ENCODE measurements at regions not wholly inside any gene's neighbourhood (a gene's known extent, or its start where the extent isn't known, plus 50 kb on each side); places are given as distances from the start of the nearest gene placed in this dataset.
"Not testable (repeated sequence)": the region's sequence is repeated elsewhere in the genome, so short reads cannot be mapped to it uniquely, and the experiment has no call there.

- no peaks in the 10 kb centered on the region for H3K4me1 ChIP-seq (ENCODE audit: control insufficient read depth in 1 of 2, insufficient read depth in 2 of 2, low read length in 2 of 2)
- no peak overlapping the region for H3K4me3 ChIP-seq (ENCODE audit: low read depth in 1 of 2, low read length in 2 of 2)
- H3K9me3 ChIP-seq (ENCODE audit: control insufficient read depth in 1 of 2, low read length in 2 of 2), result no peaks in the 10 kb centered on the region
- H3K27ac ChIP-seq (ENCODE audit: low read depth, low read length), result no peak overlapping the region
- no peaks in the 10 kb centered on the region for H3K27me3 ChIP-seq (ENCODE audit: control insufficient read depth in 1 of 2, insufficient read depth in 2 of 2, low read length in 2 of 2)
- H3K36me3 ChIP-seq (ENCODE audit: control insufficient read depth in 1 of 2, insufficient read depth in 2 of 2, low read length in 2 of 2), result no peaks in the 10 kb centered on the region
- no peak overlapping the region for H3K9ac ChIP-seq (ENCODE audit: low read depth in 1 of 2, low read length in 2 of 2)
Observed at GRCh38 chr2:125745514-125745913, 910.4 kb upstream of the GYPC start.

DNA sequence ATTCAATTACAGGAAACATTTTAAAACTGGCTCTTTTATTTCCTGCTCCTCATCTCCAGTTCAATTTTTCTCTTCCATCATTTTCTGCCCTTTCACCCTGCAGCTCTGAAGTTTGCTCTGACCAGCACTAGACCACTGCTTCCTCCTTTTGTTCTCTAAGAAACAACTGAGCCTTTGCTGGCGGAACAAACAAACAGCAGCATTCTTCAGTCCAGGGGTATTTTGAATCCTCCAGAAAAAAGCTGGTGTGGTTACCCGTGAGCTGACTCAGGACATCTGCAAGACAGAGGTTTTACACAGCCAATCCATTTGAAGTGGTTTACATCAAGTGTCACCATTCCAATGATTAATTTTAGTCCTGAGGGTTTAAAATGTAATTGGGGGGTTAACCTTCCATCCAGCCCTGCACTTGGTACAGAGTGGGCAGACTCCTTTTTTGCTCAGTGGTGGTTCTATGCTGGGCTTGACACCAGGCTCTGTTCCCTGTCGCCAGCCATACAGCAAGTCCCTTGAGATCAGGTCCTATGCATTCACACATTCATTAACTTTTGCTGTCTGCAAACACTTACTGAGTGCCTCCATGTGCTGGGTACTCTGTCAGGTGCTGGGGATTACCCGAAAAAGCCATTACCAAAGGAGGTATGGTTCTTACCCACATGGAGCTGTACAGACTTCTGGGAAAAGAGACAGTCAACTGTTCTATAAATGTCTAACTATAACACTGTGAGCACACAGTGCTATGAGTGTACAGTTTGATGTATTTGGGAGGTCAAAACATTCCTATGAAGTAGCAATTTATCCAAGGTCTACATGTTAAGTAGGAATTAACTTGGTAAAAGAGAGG, 909.4 kb upstream of the GYPC start:
- Histone ChIP-seq H3K9me3 (ENCODE audit: control insufficient read depth in 1 of 2, low read length in 2 of 2) (no peaks in the 10 kb centered on the region), H3K9ac (ENCODE audit: low read depth in 1 of 2, low read length in 2 of 2) (no peak overlapping the region), H3K4me1 (ENCODE audit: control insufficient read depth in 1 of 2, insufficient read depth in 2 of 2, low read length in 2 of 2) (no peaks in the 10 kb centered on the region), H3K4me3 (ENCODE audit: low read depth in 1 of 2, low read length in 2 of 2) (no peak overlapping the region), H3K27me3 (ENCODE audit: control insufficient read depth in 1 of 2, insufficient read depth in 2 of 2, low read length in 2 of 2) (no peaks in the 10 kb centered on the region), H3K36me3 (ENCODE audit: control insufficient read depth in 1 of 2, insufficient read depth in 2 of 2, low read length in 2 of 2) (no peaks in the 10 kb centered on the region), H3K27ac (ENCODE audit: low read depth, low read length) (no peak overlapping the region)

DNA sequence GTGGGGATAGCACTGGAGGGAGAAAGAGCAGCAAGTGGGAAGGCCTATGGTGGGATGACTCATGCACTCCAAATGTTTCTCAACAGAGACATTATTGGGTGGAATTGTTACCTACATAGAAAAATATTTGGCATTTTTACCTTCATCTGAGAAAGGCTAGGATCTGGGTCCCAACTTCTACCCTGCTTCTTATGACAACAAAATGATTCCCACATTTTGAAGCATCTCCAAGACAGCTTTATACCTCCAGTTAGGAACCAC, 908.9 kb upstream of the GYPC start:
- Histone ChIP-seq H3K27ac (ENCODE audit: low read depth, low read length) (no peak overlapping the region), H3K4me1 (ENCODE audit: control insufficient read depth in 1 of 2, insufficient read depth in 2 of 2, low read length in 2 of 2) (no peaks in the 10 kb centered on the region)

DNA sequence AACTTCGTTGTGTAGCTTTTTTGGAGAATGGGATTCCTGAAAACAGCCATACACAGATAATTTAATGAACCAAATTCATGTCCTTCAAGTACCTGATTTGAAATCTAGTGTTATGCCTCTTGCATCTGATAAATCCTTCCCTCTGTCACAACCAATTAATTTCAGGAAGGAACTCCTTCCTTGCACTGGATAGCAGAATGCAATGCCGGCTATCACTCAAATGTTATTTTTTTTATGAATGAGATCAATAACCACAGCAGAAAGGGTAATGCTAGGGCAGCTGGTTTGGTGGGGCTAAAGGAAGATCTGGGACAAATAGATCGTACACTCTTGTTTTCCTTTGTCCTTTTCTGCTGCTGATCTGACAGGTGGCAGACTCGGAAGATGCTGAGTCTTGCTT, 899.5 kb upstream of the GYPC start:
- H3K9me3 ChIP-seq (ENCODE audit: control insufficient read depth in 1 of 2, low read length in 2 of 2), result no peaks in the 10 kb centered on the region
- no peaks in the 10 kb centered on the region for H3K4me1 ChIP-seq (ENCODE audit: control insufficient read depth in 1 of 2, insufficient read depth in 2 of 2, low read length in 2 of 2)
- H3K27ac ChIP-seq (ENCODE audit: low read depth, low read length), result no peak overlapping the region
- no peaks in the 10 kb centered on the region for H3K36me3 ChIP-seq (ENCODE audit: control insufficient read depth in 1 of 2, insufficient read depth in 2 of 2, low read length in 2 of 2)
- no peaks in the 10 kb centered on the region for H3K27me3 ChIP-seq (ENCODE audit: control insufficient read depth in 1 of 2, insufficient read depth in 2 of 2, low read length in 2 of 2)
- no peak overlapping the region for H3K9ac ChIP-seq (ENCODE audit: low read depth in 1 of 2, low read length in 2 of 2)
- H3K4me3 ChIP-seq (ENCODE audit: low read depth in 1 of 2, low read length in 2 of 2), result no peak overlapping the region

More for the DNA sequence above, 908.9 kb upstream of the GYPC start:
- Histone ChIP-seq H3K27me3 (ENCODE audit: control insufficient read depth in 1 of 2, insufficient read depth in 2 of 2, low read length in 2 of 2) (no peaks in the 10 kb centered on the region), H3K4me3 (ENCODE audit: low read depth in 1 of 2, low read length in 2 of 2) (no peak overlapping the region), H3K9me3 (ENCODE audit: control insufficient read depth in 1 of 2, low read length in 2 of 2) (no peaks in the 10 kb centered on the region), H3K36me3 (ENCODE audit: control insufficient read depth in 1 of 2, insufficient read depth in 2 of 2, low read length in 2 of 2) (no peaks in the 10 kb centered on the region), H3K9ac (ENCODE audit: low read depth in 1 of 2, low read length in 2 of 2) (no peak overlapping the region)

GRCh38 chr2:125796784-125797183, 859.2 kb upstream of the GYPC start:
- Histone ChIP-seq H3K9me3 (ENCODE audit: control insufficient read depth in 1 of 2, low read length in 2 of 2) (peaks cover 0 to 3% of the 10 kb centered on the region in 2 donors), H3K36me3 (ENCODE audit: control insufficient read depth in 1 of 2, insufficient read depth in 2 of 2, low read length in 2 of 2) (no peaks in the 10 kb centered on the region), H3K9ac (ENCODE audit: low read depth in 1 of 2, low read length in 2 of 2) (no peak overlapping the region), H3K4me3 (ENCODE audit: low read depth in 1 of 2, low read length in 2 of 2) (no peak overlapping the region), H3K27ac (ENCODE audit: low read depth, low read length) (no peak overlapping the region), H3K4me1 (ENCODE audit: control insufficient read depth in 1 of 2, insufficient read depth in 2 of 2, low read length in 2 of 2) (no peaks in the 10 kb centered on the region), H3K27me3 (ENCODE audit: control insufficient read depth in 1 of 2, insufficient read depth in 2 of 2, low read length in 2 of 2) (no peaks in the 10 kb centered on the region)

GRCh38 chr2:125797192-125797591, 858.8 kb upstream of the GYPC start:
- H3K27me3 ChIP-seq (ENCODE audit: control insufficient read depth in 1 of 2, insufficient read depth in 2 of 2, low read length in 2 of 2), result no peaks in the 10 kb centered on the region
- H3K9me3 ChIP-seq (ENCODE audit: control insufficient read depth in 1 of 2, low read length in 2 of 2), result peaks cover 0 to 3% of the 10 kb centered on the region in 2 donors
- no peaks in the 10 kb centered on the region for H3K36me3 ChIP-seq (ENCODE audit: control insufficient read depth in 1 of 2, insufficient read depth in 2 of 2, low read length in 2 of 2)
- H3K4me1 ChIP-seq (ENCODE audit: control insufficient read depth in 1 of 2, insufficient read depth in 2 of 2, low read length in 2 of 2), result no peaks in the 10 kb centered on the region
- no peak overlapping the region for H3K4me3 ChIP-seq (ENCODE audit: low read depth in 1 of 2, low read length in 2 of 2)
- H3K27ac ChIP-seq (ENCODE audit: low read depth, low read length), result no peak overlapping the region
- no peak overlapping the region for H3K9ac ChIP-seq (ENCODE audit: low read depth in 1 of 2, low read length in 2 of 2)

GRCh38 chr2:125822746-125823145, 833.2 kb upstream of the GYPC start:
- H3K36me3 ChIP-seq (ENCODE audit: control insufficient read depth in 1 of 2, insufficient read depth in 2 of 2, low read length in 2 of 2), result no peaks in the 10 kb centered on the region
- no peaks in the 10 kb centered on the region for H3K27me3 ChIP-seq (ENCODE audit: control insufficient read depth in 1 of 2, insufficient read depth in 2 of 2, low read length in 2 of 2)
- H3K27ac ChIP-seq (ENCODE audit: low read depth, low read length), result no peak overlapping the region
- H3K4me3 ChIP-seq (ENCODE audit: low read depth in 1 of 2, low read length in 2 of 2), result no peak overlapping the region
- no peak overlapping the region for H3K9ac ChIP-seq (ENCODE audit: low read depth in 1 of 2, low read length in 2 of 2)
- H3K9me3 ChIP-seq (ENCODE audit: control insufficient read depth in 1 of 2, low read length in 2 of 2), result peaks cover 4 to 5% of the 10 kb centered on the region in 2 donors
- H3K4me1 ChIP-seq (ENCODE audit: control insufficient read depth in 1 of 2, insufficient read depth in 2 of 2, low read length in 2 of 2), result no peaks in the 10 kb centered on the region

GRCh38 chr2:125825781-125826180, 830.2 kb upstream of the GYPC start:
- H3K27ac ChIP-seq (ENCODE audit: low read depth, low read length); H3K9me3 ChIP-seq (ENCODE audit: control insufficient read depth in 1 of 2, low read length in 2 of 2); H3K36me3 ChIP-seq (ENCODE audit: control insufficient read depth in 1 of 2, insufficient read depth in 2 of 2, low read length in 2 of 2); H3K9ac ChIP-seq (ENCODE audit: low read depth in 1 of 2, low read length in 2 of 2); H3K27me3 ChIP-seq (ENCODE audit: control insufficient read depth in 1 of 2, insufficient read depth in 2 of 2, low read length in 2 of 2); H3K4me3 ChIP-seq (ENCODE audit: low read depth in 1 of 2, low read length in 2 of 2); H3K4me1 ChIP-seq (ENCODE audit: control insufficient read depth in 1 of 2, insufficient read depth in 2 of 2, low read length in 2 of 2): not testable (repeated sequence)

DNA sequence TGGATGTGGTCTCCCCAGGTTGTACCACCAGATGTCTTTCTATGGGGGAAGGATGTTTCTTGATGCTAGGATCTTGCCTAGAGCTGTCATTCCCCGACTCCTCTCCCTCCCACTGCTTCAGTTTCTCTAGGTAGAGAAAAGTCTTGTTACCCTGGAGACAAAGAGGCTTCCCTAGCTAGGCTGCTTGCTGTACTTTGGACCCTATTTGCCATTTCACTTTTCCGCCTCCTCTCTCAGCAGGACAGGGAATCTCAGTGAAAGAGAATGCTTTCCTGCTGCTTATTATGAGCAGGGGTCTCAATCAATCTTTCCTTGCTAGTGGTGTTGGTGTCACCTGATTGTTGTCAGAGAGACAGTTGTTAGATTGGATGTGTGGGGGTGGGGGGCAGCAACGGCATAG, 818.8 kb upstream of the GYPC start:
- Histone ChIP-seq H3K4me1 (ENCODE audit: control insufficient read depth in 1 of 2, insufficient read depth in 2 of 2, low read length in 2 of 2) (no peaks in the 10 kb centered on the region), H3K27me3 (ENCODE audit: control insufficient read depth in 1 of 2, insufficient read depth in 2 of 2, low read length in 2 of 2) (no peaks in the 10 kb centered on the region), H3K27ac (ENCODE audit: low read depth, low read length) (no peak overlapping the region), H3K4me3 (ENCODE audit: low read depth in 1 of 2, low read length in 2 of 2) (no peak overlapping the region), H3K36me3 (ENCODE audit: control insufficient read depth in 1 of 2, insufficient read depth in 2 of 2, low read length in 2 of 2) (no peaks in the 10 kb centered on the region), H3K9me3 (ENCODE audit: control insufficient read depth in 1 of 2, low read length in 2 of 2) (peaks cover 0 to 2% of the 10 kb centered on the region in 2 donors), H3K9ac (ENCODE audit: low read depth in 1 of 2, low read length in 2 of 2) (no peak overlapping the region)

DNA sequence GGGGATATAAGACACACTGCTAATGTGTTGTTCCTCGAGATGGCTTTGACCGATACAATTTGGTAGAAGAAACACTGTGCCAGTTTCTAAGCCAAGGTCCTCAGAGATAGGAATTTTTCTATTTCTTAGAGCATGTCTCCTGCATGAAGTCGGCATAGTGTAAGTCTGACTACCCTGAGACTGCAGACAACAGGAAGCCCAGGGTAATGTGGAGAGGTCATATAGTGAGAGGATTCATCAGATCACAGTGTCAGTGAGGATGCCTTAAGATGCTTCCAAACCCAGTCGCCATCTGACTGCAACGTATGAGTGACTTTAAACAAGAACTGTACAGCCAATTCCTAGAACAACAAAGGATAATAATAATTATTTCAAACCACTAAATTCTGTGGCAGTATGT, 818.3 kb upstream of the GYPC start:
- Histone ChIP-seq H3K36me3 (ENCODE audit: control insufficient read depth in 1 of 2, insufficient read depth in 2 of 2, low read length in 2 of 2) (no peaks in the 10 kb centered on the region), H3K4me1 (ENCODE audit: control insufficient read depth in 1 of 2, insufficient read depth in 2 of 2, low read length in 2 of 2) (no peaks in the 10 kb centered on the region), H3K27ac (ENCODE audit: low read depth, low read length) (no peak overlapping the region), H3K27me3 (ENCODE audit: control insufficient read depth in 1 of 2, insufficient read depth in 2 of 2, low read length in 2 of 2) (no peaks in the 10 kb centered on the region), H3K9ac (ENCODE audit: low read depth in 1 of 2, low read length in 2 of 2) (no peak overlapping the region), H3K4me3 (ENCODE audit: low read depth in 1 of 2, low read length in 2 of 2) (no peak overlapping the region), H3K9me3 (ENCODE audit: control insufficient read depth in 1 of 2, low read length in 2 of 2) (peaks cover 0 to 2% of the 10 kb centered on the region in 2 donors)

DNA sequence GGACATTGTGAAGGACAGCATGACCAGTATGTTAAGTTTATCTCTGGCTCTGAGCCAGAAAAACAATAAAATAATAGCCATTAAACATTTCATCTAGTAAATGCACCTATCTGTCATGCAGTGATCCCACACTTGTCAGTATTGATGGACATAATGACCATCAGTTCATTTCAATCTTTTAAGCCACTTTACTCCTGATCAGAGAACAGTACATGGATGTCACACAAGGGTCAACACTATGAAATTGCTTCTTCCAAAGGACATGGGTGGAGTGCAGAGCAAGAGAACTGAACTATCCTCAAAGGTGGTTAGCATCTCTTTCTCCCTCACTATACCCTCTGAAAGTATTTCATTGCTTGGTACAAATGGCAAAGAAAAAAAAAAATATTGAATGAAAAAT, 816.0 kb upstream of the GYPC start:
- Histone ChIP-seq H3K4me3 (ENCODE audit: low read depth in 1 of 2, low read length in 2 of 2) (no peak overlapping the region), H3K27me3 (ENCODE audit: control insufficient read depth in 1 of 2, insufficient read depth in 2 of 2, low read length in 2 of 2) (no peaks in the 10 kb centered on the region), H3K27ac (ENCODE audit: low read depth, low read length) (no peak overlapping the region), H3K36me3 (ENCODE audit: control insufficient read depth in 1 of 2, insufficient read depth in 2 of 2, low read length in 2 of 2) (no peaks in the 10 kb centered on the region), H3K9me3 (ENCODE audit: control insufficient read depth in 1 of 2, low read length in 2 of 2) (no peaks in the 10 kb centered on the region), H3K9ac (ENCODE audit: low read depth in 1 of 2, low read length in 2 of 2) (no peak overlapping the region), H3K4me1 (ENCODE audit: control insufficient read depth in 1 of 2, insufficient read depth in 2 of 2, low read length in 2 of 2) (no peaks in the 10 kb centered on the region)
